ENCODE measurements at regions not wholly inside any gene's neighbourhood (a gene's known extent, or its start where the extent isn't known, plus 50 kb on each side); places are given as distances from the start of the nearest gene placed in this dataset.
"Not testable (repeated sequence)": the region's sequence is repeated elsewhere in the genome, so short reads cannot be mapped to it uniquely, and the experiment has no call there.

GRCh38 chr1:120598331-120598951, 125.3 kb upstream of the NBPF26 start:
- not testable (repeated sequence) for TF ChIP-seq CTCF, POLR2A (IDR thresholded peaks at IDR 0.05)
